Suprapubic skin (tissue), 3 donors: ENCODE measurements at regions not wholly inside any gene's neighbourhood (a gene's known extent, or its start where the extent isn't known, plus 50 kb on each side); places are given as distances from the start of the nearest gene placed in this dataset.

Source experiments
- CTCF ChIP-seq, 2 donors: fragments of 200-600 bp in 1 of 2; fragments of 450-650 bp in 1 of 2; sonication (generic) in 1 of 2; IDR thresholded peaks; one replicate each; pipeline ENCODE4 v1.5.1; 2016 to 2019; ENCODE audit warnings: antibody characterized with exemption in 2 of 2, mild to moderate bottlenecking in 1 of 2, moderate library complexity in 1 of 2
- EP300 ChIP-seq: sonication (generic); formaldehyde crosslinking; IDR thresholded peaks from one replicate; pipeline ENCODE4 v1.6.1; 2017; ENCODE audit warnings: antibody characterized with exemption
- POLR2A ChIP-seq, 2 donors: fragments of 450-650 bp; IDR thresholded peaks; one replicate each; pipeline ENCODE4 v1.6.1; 2017; ENCODE audit warnings: antibody characterized with exemption in 2 of 2, mild to moderate bottlenecking in 2 of 2, moderate library complexity in 2 of 2

DNA sequence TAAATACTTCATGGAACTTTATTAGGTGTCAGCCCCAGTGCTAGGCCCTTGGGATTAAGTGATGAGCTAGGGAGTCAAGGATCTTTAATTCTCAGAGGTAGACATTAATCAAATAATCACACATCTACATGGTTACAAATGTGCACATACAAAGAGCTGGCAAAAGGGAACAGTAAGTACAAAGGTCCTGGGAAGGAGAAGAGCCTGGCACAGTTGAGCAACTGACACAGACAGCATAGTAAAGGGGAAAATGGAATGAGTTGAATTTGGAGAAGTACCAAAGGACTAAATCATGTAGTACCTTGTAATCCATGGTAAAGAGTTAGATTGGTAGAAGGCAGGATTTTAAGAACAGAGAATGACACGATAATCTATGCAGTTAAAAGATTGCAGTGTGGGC, 116.3 kb downstream of the APIP start:
- TF ChIP-seq POLR2A (IDR thresholded peaks at IDR 0.05) (no peak), CTCF (IDR thresholded peaks at IDR 0.05) (no peak), EP300 (no peak)
